ENCODE measurements at regions not wholly inside any gene's neighbourhood (a gene's known extent, or its start where the extent isn't known, plus 50 kb on each side); places are given as distances from the start of the nearest gene placed in this dataset.
A peak's percentile ranks its signal among the peaks of the same experiment; 100 is the strongest.

DNA sequence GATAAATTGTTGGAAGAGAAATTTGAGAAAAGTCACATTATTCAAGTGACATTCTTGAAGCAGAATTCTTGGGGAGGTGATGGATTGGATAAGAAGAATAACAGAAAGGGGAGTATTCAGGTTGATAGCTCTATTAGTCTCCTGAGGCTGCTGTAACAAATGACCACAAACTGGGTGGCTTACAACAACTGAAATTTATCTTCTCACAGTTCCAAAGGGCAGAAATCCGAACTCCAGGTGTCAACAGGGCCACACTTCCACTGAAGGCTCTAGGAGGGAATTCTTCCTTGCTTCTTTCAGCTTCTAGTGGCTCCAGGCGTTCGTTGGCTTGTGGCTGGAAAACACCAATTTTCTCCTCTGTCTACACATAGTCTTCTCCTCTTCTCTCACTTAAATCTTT is 99.8 kb downstream of the TES start:
- DNase-seq: peak in 4 of 5 donors; percentile 34 to 87 (median 74)
- intact Hi-C loops (cut with DNase I): no loop called here
- FAIRE-seq: no peak
- Histone ChIP-seq H3K27ac (ENCODE audit: low read depth in 2 of 2, low read length in 2 of 2) (no peak overlapping the region), H3K27me3 (ENCODE audit: control insufficient read depth, insufficient read depth, low read length) (no peaks in the 10 kb centered on the region), H3K4me3 (ENCODE audit: low read length in 3 of 3) (no peak overlapping the region), H3K9me3 (ENCODE audit: control insufficient read depth in 2 of 3, insufficient read depth in 1 of 3, low read length in 3 of 3) (no peaks in the 10 kb centered on the region), H3K9ac (ENCODE audit: low read length in 3 of 3) (no peak overlapping the region), H3K36me3 (ENCODE audit: control insufficient read depth in 2 of 3, insufficient read depth in 3 of 3, low read length in 3 of 3) (no peaks in the 10 kb centered on the region), H3K4me1 (ENCODE audit: control insufficient read depth in 2 of 3, insufficient read depth in 2 of 3, low read depth in 1 of 3, low read length in 3 of 3) (no peaks in the 10 kb centered on the region)
- TF ChIP-seq CTCF (IDR thresholded peaks at IDR 0.05; ENCODE audit: borderline replicate concordance, extremely low read depth, insufficient read depth): no peak

DNA sequence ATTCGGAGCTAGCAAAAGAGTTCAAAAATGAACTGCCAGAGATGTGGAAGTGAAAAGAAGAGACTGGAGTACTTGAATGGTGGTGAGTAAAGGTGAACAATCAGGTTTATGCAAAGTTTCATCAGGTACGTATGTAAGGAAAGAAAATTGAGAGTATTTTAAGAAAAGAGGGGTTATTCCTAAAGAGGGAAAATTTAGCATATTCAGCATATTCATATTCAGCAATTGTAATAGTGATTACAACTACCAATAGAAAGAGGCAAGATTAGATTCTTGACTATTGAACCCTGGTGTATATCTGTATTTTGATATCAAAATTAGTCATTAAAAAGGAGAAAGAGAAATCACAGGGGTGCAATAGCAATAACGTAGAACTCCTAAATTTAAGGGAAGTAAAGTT is 100.9 kb downstream of the TES start:
- H3K9ac ChIP-seq (ENCODE audit: low read length in 3 of 3): no peak overlapping the region
- H3K27ac ChIP-seq (ENCODE audit: low read depth in 2 of 2, low read length in 2 of 2): no peak overlapping the region
- no peaks in the 10 kb centered on the region for H3K9me3 ChIP-seq (ENCODE audit: control insufficient read depth in 2 of 3, insufficient read depth in 1 of 3, low read length in 3 of 3)
- H3K4me1 ChIP-seq (ENCODE audit: control insufficient read depth in 2 of 3, insufficient read depth in 2 of 3, low read depth in 1 of 3, low read length in 3 of 3): no peaks in the 10 kb centered on the region
- H3K4me3 ChIP-seq (ENCODE audit: low read length in 3 of 3): no peak overlapping the region
- H3K36me3 ChIP-seq (ENCODE audit: control insufficient read depth in 2 of 3, insufficient read depth in 3 of 3, low read length in 3 of 3): no peaks in the 10 kb centered on the region
- no peak for FAIRE-seq
- no peak for TF ChIP-seq CTCF (IDR thresholded peaks at IDR 0.05; ENCODE audit: borderline replicate concordance, extremely low read depth, insufficient read depth)
- H3K27me3 ChIP-seq (ENCODE audit: control insufficient read depth, insufficient read depth, low read length): no peaks in the 10 kb centered on the region
- intact Hi-C loops (cut with DNase I): no loop called here
- no peak for DNase-seq

GRCh38 chr7:116311816-116312471 is 101.6 kb downstream of the TES start:
- no peaks in the 10 kb centered on the region for H3K9me3 ChIP-seq (ENCODE audit: control insufficient read depth in 2 of 3, insufficient read depth in 1 of 3, low read length in 3 of 3)
- no peaks in the 10 kb centered on the region for H3K4me1 ChIP-seq (ENCODE audit: control insufficient read depth in 2 of 3, insufficient read depth in 2 of 3, low read depth in 1 of 3, low read length in 3 of 3)
- H3K4me3 ChIP-seq (ENCODE audit: low read length in 3 of 3): no peak overlapping the region
- no peak for TF ChIP-seq CTCF (IDR thresholded peaks at IDR 0.05; ENCODE audit: borderline replicate concordance, extremely low read depth, insufficient read depth)
- no peaks in the 10 kb centered on the region for H3K27me3 ChIP-seq (ENCODE audit: control insufficient read depth, insufficient read depth, low read length)
- H3K36me3 ChIP-seq (ENCODE audit: control insufficient read depth in 2 of 3, insufficient read depth in 3 of 3, low read length in 3 of 3): no peaks in the 10 kb centered on the region
- FAIRE-seq (no peak), DNase-seq (no peak)
- no peak overlapping the region for H3K9ac ChIP-seq (ENCODE audit: low read length in 3 of 3)
- intact Hi-C loops (cut with DNase I): no loop called here
- H3K27ac ChIP-seq (ENCODE audit: low read depth in 2 of 2, low read length in 2 of 2): no peak overlapping the region

- no peak overlapping the region for H3K9ac ChIP-seq (ENCODE audit: low read length in 3 of 3)
- H3K4me3 ChIP-seq (ENCODE audit: low read length in 3 of 3): no peak overlapping the region
- no peaks in the 10 kb centered on the region for H3K36me3 ChIP-seq (ENCODE audit: control insufficient read depth in 2 of 3, insufficient read depth in 3 of 3, low read length in 3 of 3)
- intact Hi-C loops (cut with DNase I): no loop called here
- no peak for DNase-seq
- H3K27me3 ChIP-seq (ENCODE audit: control insufficient read depth, insufficient read depth, low read length): no peaks in the 10 kb centered on the region
- H3K9me3 ChIP-seq (ENCODE audit: control insufficient read depth in 2 of 3, insufficient read depth in 1 of 3, low read length in 3 of 3): no peaks in the 10 kb centered on the region
- H3K4me1 ChIP-seq (ENCODE audit: control insufficient read depth in 2 of 3, insufficient read depth in 2 of 3, low read depth in 1 of 3, low read length in 3 of 3): no peaks in the 10 kb centered on the region
- no peak overlapping the region for H3K27ac ChIP-seq (ENCODE audit: low read depth in 2 of 2, low read length in 2 of 2)
- TF ChIP-seq CTCF (IDR thresholded peaks at IDR 0.05; ENCODE audit: borderline replicate concordance, extremely low read depth, insufficient read depth): no peak
- no peak for FAIRE-seq
Measured at GRCh38 chr7:116315293-116315692, 105.0 kb downstream of the TES start.
